GM19395 (cell line): ENCODE measurements at regions not wholly inside any gene's neighbourhood (a gene's known extent, or its start where the extent isn't known, plus 50 kb on each side); places are given as distances from the start of the nearest gene placed in this dataset.
"Not testable (repeated sequence)": the region's sequence is repeated elsewhere in the genome, so short reads cannot be mapped to it uniquely, and the experiment has no call there.

ENCODE experiments used
- ATAC-seq: cut with Tn5 transposase; IDR thresholded peaks from one replicate; pipeline ENCODE4 v1.9.1; 2021; ENCODE audit warnings: mild to moderate bottlenecking, moderate library complexity; ENCODE audit not compliant: unreplicated experiment

DNA sequence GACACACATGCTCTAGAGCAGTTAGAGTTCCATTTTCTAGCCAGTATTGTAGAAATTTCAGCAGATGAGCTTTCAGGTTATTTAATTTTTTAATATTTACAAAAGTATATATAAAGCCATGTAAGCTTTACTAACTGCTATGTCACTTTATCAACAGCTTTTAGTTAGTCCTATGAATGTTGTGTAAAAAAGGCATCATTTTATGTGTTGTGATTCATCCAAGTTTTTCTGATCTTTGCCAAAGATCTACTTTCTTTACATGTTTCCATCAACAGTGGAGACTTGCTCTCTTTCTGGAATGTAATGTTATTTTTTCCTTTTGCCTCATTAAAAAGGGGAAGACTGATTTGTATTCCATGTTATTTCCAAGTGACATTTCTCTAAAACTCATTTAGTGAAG is 125.2 kb upstream of the TFPI start:
- no peak for ATAC-seq

GRCh38 chr2:187684174-187684573 is 129.9 kb upstream of the TFPI start:
- ATAC-seq, result no peak

GRCh38 chr2:187686416-187687024 is 132.3 kb upstream of the TFPI start:
- no peak for ATAC-seq

- ATAC-seq, result no peak
These were observed 133.3 kb upstream of the TFPI start for GRCh38 chr2:187687585-187687984.

GRCh38 chr2:187689372-187689771 is 135.1 kb upstream of the TFPI start:
- ATAC-seq, result no peak

DNA sequence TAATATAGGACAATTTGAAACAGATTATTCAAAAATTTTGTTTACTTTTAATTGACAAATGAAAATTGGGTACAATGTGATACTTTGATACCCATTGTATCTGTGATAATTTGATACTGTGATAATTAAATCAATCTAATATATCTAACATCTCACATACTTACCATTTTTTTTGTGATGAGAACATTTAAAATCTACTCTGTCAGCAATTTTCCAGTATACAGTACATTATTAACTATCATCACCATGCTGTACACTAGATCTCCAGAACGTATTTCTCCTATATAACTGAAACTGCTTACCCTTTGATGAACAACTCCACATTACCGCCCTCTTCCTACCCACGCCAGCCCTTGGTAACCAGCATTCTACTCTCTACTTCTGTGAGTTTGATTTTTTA is 139.7 kb upstream of the TFPI start:
- no peak for ATAC-seq

GRCh38 chr2:187696644-187697043 is 142.4 kb upstream of the TFPI start:
- not testable (repeated sequence) for ATAC-seq

DNA sequence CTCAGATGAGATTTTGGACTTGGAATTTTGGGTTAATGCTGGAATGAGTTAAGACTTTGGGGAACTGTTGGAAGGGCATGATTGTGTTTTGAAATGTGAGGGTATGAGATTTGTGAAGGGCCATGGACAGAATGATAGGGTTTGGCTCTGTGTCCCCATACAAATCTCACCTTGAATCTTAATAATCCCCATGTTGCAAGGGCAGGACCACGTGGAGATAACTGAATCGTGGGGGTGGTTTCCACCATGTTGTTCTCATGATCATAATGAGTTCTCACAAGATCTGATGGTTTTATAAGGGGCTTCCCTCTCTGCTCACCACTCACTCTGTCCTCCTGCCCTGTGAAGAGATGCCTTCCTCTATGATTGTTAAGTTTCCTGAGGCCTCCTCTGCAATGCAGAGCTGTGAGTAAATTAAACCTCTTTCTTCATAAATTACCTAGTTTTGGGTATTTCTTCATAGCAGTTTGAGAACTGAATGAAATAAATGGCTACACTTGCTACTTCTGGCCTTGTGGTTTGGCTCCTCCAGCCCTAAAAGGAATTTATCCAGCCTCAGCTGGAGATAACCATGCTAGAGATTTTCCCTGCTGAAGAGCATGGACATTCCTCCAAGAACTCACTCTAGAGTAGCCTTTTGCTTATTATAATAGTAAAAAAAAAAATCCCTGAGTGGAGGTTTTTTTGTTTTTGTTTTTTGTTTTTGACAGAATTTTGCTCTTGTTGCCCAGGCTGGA is 144.3 kb upstream of the TFPI start:
- no peak for ATAC-seq

GRCh38 chr2:187702157-187702556 is 147.9 kb upstream of the TFPI start:
- no peak for ATAC-seq

GRCh38 chr2:187708272-187708671 is 154.0 kb upstream of the TFPI start:
- ATAC-seq, result no peak

DNA sequence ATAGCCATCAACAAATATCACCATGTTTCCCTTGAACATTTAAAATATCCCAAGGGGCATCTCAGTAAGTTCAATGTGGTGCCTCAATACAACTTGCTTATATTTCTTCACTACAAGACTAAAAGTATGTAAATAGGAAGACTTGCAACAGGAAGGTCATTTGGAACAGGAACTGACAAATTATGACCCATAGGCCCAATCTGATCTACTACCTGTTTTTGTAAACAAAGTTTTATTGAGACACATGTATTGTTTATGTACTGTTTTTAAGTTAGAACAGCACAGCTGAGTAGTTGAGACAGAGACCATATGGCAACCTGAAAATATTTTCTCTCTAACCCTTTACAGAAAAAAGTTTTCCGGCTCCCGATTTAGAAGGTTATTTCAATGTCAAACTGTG is 154.8 kb upstream of the TFPI start:
- no peak for ATAC-seq

GRCh38 chr2:187710791-187711521 is 156.7 kb upstream of the TFPI start:
- no peak for ATAC-seq

GRCh38 chr2:187715590-187715989 is 161.4 kb upstream of the TFPI start:
- ATAC-seq, result no peak

- ATAC-seq, result no peak
These were observed 162.1 kb upstream of the TFPI start for GRCh38 chr2:187716301-187716700.

DNA sequence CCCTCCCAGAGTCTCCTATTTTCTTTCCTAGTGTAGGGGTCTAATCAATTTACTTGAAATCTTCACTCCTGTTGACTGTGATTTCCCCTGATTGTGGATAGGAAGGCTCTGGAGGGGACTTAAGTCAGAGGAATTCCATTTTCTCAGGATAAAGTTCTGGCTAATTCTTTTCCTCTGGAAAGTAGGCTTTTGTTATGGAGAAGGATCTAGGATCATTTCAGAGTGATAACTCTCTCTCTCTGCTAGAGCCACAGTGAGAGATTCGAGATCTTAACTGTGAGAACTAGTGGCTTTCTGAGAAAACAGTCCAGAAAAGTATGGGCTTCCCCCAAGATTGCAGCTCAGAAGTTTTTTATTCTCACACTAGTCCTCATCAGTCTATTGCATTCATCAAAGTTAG is 163.9 kb upstream of the TFPI start:
- ATAC-seq, result no peak

DNA sequence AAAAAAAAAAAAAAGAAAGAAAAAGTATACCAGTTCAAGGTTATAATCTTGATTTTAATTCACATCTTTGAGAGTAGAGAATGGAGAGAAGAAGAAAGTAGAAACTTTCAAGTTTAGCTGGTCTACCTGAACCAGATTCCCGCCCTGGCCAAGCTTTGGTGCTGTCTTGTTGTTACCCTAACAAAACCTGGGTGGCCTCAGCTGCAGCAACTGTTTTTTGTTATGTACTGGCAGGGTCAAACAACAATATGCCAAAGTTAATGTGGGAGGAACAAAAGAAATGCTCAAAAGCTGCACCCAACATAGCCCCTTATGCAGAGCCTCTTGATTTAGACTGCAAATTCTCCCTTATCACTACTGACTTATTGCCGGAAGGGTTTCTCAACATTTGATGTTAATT is 165.3 kb upstream of the TFPI start:
- no peak for ATAC-seq

DNA sequence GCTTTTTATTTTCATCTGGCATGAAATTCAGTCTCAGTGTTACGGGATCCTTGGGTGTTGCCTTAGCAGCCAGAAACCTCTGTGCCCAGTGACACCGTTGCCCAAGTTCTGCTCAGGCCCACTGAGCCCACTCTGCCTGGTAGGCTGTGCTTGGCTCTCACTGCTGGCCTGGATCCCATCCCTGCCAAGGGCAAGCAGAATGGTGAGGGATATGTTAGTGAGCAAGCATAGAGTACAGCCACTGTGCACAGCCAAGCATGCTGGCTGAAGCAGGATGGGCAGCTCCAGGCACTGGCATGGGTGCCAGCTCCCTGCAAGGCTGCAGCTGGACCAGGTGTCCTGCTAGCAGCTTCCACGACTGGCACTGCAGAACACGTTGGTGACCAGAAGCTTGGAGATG is 194.7 kb upstream of the TFPI start:
- ATAC-seq, result no peak

DNA sequence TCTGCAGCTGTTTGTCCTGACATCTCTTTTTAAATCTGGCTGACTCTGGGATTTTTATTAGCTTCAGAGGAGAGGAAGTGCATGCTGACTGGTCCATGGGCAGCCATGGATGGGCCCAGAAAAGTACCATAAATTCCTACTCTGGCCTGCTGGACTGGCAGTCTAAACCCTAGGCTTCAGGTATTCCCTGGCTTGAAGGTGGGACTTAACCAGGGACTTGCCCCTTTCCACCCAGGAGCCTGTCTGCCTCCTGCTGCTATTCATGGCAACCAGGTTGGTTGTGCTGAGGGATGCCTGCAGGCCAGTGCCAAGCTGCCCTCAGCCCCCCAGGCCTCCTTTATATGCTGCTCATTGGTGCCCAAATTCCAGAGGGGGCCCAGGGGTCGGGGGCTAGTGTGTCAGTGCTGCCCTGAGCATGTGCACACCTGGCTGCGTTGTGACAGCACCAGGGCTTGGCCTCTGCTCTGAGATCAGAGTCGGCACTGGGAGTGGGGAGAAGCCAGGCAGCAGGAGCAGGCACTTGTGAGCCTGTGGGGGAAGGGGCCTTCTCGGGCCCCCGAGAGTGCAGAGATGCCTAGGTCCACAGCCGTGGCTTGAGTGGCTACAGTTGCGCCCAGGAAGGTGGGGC is 195.7 kb upstream of the TFPI start:
- ATAC-seq, result no peak

- ATAC-seq, result no peak
These were observed 214.8 kb upstream of the TFPI start for GRCh38 chr2:187768995-187769394.

DNA sequence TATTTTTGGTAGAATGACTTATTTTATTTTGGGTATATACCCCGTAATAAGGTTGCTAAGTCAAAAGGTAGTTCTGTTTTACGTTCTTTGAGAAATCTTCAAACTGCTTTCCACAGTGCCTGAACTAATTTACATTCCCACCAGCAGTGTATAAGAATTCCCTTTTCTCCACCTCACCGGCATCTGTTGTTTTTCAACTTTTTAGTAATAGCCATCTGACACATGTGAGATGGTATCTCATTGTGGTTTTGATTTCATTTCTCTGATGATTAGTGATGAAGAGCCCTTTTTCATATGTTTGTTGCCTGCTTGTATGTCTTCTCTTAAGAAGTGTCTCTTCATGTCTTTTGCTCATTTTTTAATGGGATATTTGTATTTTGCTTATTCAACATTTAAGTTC is 215.2 kb upstream of the TFPI start:
- no peak for ATAC-seq

DNA sequence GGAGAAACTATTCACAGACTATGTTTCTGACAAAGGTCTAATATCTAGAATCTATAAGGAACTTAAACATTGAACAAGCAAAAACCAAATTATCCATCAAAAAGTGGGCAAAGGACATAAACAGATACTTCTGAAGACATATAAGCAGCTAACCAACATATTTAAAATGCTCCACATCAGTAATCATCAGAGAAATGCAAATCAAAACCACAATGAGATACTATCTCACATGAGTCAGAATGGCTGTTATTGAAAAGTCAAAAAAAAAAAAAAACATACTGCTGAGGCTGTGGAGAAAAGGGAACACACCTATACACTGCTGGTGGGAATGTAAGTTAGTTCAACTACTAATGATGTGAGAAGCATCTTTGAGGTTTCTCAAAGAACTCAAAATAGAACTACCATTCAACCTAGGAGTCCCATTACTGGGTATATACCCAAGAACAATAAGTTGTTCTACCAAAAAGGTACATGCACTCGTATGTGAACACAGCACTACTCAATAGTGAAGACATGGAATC is 220.4 kb upstream of the TFPI start:
- peak; percentile 71 for ATAC-seq
